GM19351 (cell line): ENCODE measurements at regions not wholly inside any gene's neighbourhood (a gene's known extent, or its start where the extent isn't known, plus 50 kb on each side); places are given as distances from the start of the nearest gene placed in this dataset.
A peak's percentile ranks its signal among the peaks of the same experiment; 100 is the strongest.
"Not testable (repeated sequence)": the region's sequence is repeated elsewhere in the genome, so short reads cannot be mapped to it uniquely, and the experiment has no call there.

Experiments
- ATAC-seq: cut with Tn5 transposase; IDR thresholded peaks from one replicate; pipeline ENCODE4 v1.9.1; 2021; ENCODE audit warnings: mild to moderate bottlenecking, moderate library complexity; ENCODE audit not compliant: unreplicated experiment

- no peak for ATAC-seq
These were observed 397.4 kb downstream of the OTOL1 start for GRCh38 chr3:161893972-161894371.

- ATAC-seq, result no peak
These were observed 398.0 kb downstream of the OTOL1 start for GRCh38 chr3:161894657-161895056.

GRCh38 chr3:161905520-161906132 is 409.0 kb downstream of the OTOL1 start:
- no peak for ATAC-seq

GRCh38 chr3:161913786-161914389 is 417.3 kb downstream of the OTOL1 start:
- no peak for ATAC-seq

- ATAC-seq, result no peak
These were observed 418.3 kb downstream of the OTOL1 start for GRCh38 chr3:161914703-161915417.

GRCh38 chr3:161915418-161915750 is 418.8 kb downstream of the OTOL1 start:
- ATAC-seq, result no peak

- no peak for ATAC-seq
These were observed 423.6 kb downstream of the OTOL1 start for GRCh38 chr3:161920196-161920595.

GRCh38 chr3:161925749-161926360 is 429.2 kb downstream of the OTOL1 start:
- no peak for ATAC-seq

GRCh38 chr3:161927131-161927530 is 430.5 kb downstream of the OTOL1 start:
- ATAC-seq, result no peak

GRCh38 chr3:161939918-161940620 is 443.5 kb downstream of the OTOL1 start:
- ATAC-seq, result no peak

GRCh38 chr3:161940621-161940965 is 444.0 kb downstream of the OTOL1 start:
- ATAC-seq, result no peak

- ATAC-seq, result no peak
These were observed 445.3 kb downstream of the OTOL1 start for GRCh38 chr3:161941891-161942290.

GRCh38 chr3:161943801-161944345 is 447.3 kb downstream of the OTOL1 start:
- not testable (repeated sequence) for ATAC-seq

- ATAC-seq, result no peak
These were observed 449.9 kb downstream of the OTOL1 start for GRCh38 chr3:161946443-161946960.

GRCh38 chr3:161950318-161950868 is 453.8 kb downstream of the OTOL1 start:
- ATAC-seq, result no peak

- no peak for ATAC-seq
These were observed 460.9 kb downstream of the OTOL1 start for GRCh38 chr3:161957467-161957866.

- ATAC-seq, result no peak
These were observed 468.2 kb downstream of the OTOL1 start for GRCh38 chr3:161964857-161965256.

- no peak for ATAC-seq
These were observed 473.3 kb downstream of the OTOL1 start for GRCh38 chr3:161969867-161970266.

GRCh38 chr3:161975201-161975600 is 478.6 kb downstream of the OTOL1 start:
- ATAC-seq, result no peak

GRCh38 chr3:161977063-161977462 is 480.5 kb downstream of the OTOL1 start:
- ATAC-seq, result peak; percentile 73

GRCh38 chr3:161977850-161978249 is 481.2 kb downstream of the OTOL1 start:
- no peak for ATAC-seq
